SK-N-SH (cell line): ENCODE measurements at regions not wholly inside any gene's neighbourhood (a gene's known extent, or its start where the extent isn't known, plus 50 kb on each side); places are given as distances from the start of the nearest gene placed in this dataset.

ENCODE experiments used
- CTCF ChIA-PET: fragments of 300-600, 350-600 bp; formaldehyde crosslinking; extraction: SDS; loops from one replicate; lab custom pipeline; 2021; lab: Yijun Ruan, JAX
- POLR2A ChIA-PET: fragments of 350-600 bp; sonication (Branson Sonifier 250); formaldehyde crosslinking; extraction: SDS; loops from one replicate; lab custom pipeline; 2020; ENCODE audit warnings: antibody characterized with exemption, inconsistent platforms; lab: Yijun Ruan, JAX
- DNase-seq: peaks from one replicate; pipeline ENCODE4 v3.0.0; 2012
- H2AFZ ChIP-seq: fragments of 200-600 bp; sonication (generic); 2 replicates; pipeline ENCODE4 v1.8.1; 2016; ENCODE audit warnings: antibody characterized with exemption, mild to moderate bottlenecking, low read depth
- H3F3A ChIP-seq: fragments of 200-600 bp; sonication (generic); replicated peaks from 2 replicates; pipeline ENCODE3; 2016; ENCODE audit warnings: antibody characterized with exemption, mild to moderate bottlenecking; ENCODE audit not compliant: insufficient read depth
- H3K27ac ChIP-seq, 2 experiments: fragments of 200-500 bp in 1 of 2; fragments of 200-600 bp in 1 of 2; sonication (Bioruptor generic) in 1 of 2; sonication (generic), shearing (Covaris generic) in 1 of 2; 2 replicates each; pipeline versions ENCODE4 v1.5.1 to v1.6.1; 2014 to 2016; ENCODE audit warnings: low read depth in 2 of 2, inconsistent platforms in 1 of 2, low read length in 1 of 2, mild to moderate bottlenecking in 1 of 2, mixed read lengths in 1 of 2
- H3K27me3 ChIP-seq: fragments of 200-600 bp; sonication (generic), shearing (Covaris generic); 2 replicates; pipeline ENCODE4 v1.6.1; 2016; ENCODE audit warnings: mixed run types; ENCODE audit not compliant: insufficient read depth
- H3K36me3 ChIP-seq, 2 experiments: fragments of 200-500 bp in 1 of 2; fragments of 200-600 bp in 1 of 2; sonication (Bioruptor generic) in 1 of 2; sonication (generic) in 1 of 2; replicated peaks in 1 of 2; 2 replicates each; pipeline versions ENCODE3 to v1.5.1; 2014 to 2016; ENCODE audit warnings: low read length in 1 of 2, mild to moderate bottlenecking in 1 of 2; ENCODE audit not compliant: insufficient read depth in 2 of 2, control insufficient read depth in 1 of 2
- H3K4me1 ChIP-seq, 2 experiments: fragments of 200-500 bp in 1 of 2; fragments of 200-600 bp in 1 of 2; sonication (Bioruptor generic) in 1 of 2; sonication (generic), shearing (Covaris generic) in 1 of 2; 2 replicates each; pipeline versions ENCODE4 v1.5.1 to v1.6.1; 2014 to 2016; ENCODE audit warnings: low read depth in 1 of 2, low read length in 1 of 2, mixed run types in 1 of 2; ENCODE audit not compliant: insufficient read depth in 2 of 2, control insufficient read depth in 1 of 2
- H3K4me2 ChIP-seq: fragments of 200-600 bp; sonication (generic), shearing (Covaris generic); 2 replicates; pipeline ENCODE4 v1.6.1; 2017; ENCODE audit warnings: mixed run types
- H3K4me3 ChIP-seq, 2 experiments: fragments of 200-500 bp in 1 of 2; fragments of 200-600 bp in 1 of 2; sonication (Bioruptor generic) in 1 of 2; sonication (generic), shearing (Covaris generic) in 1 of 2; 2 replicates each; pipeline versions ENCODE4 v1.5.1 to v1.8.1; 2014 to 2016; ENCODE audit warnings: low read depth in 2 of 2, inconsistent platforms in 1 of 2, low read length in 1 of 2, mild to moderate bottlenecking in 1 of 2, mixed read lengths in 1 of 2, moderate library complexity in 1 of 2
- H3K79me2 ChIP-seq: fragments of 200-600 bp; sonication (generic); 2 replicates; pipeline ENCODE4 v1.8.1; 2017; ENCODE audit warnings: mild to moderate bottlenecking; ENCODE audit not compliant: insufficient read depth
- H3K9ac ChIP-seq: fragments of 200-600 bp; sonication (generic); 2 replicates; pipeline ENCODE4 v1.6.1; 2017; ENCODE audit warnings: mixed run types
- H3K9me2 ChIP-seq: fragments of 200-600 bp; sonication (generic); 2 replicates; pipeline ENCODE4 v1.6.1; 2017; ENCODE audit warnings: mixed run types
- H3K9me3 ChIP-seq: fragments of 200-600 bp; sonication (generic); 2 replicates; pipeline ENCODE4 v1.6.1; 2017; ENCODE audit warnings: mixed run types, mild to moderate bottlenecking, moderate library complexity
- H4K20me1 ChIP-seq: fragments of 200-600 bp; sonication (generic); 2 replicates; pipeline ENCODE4 v1.6.1; 2017; ENCODE audit warnings: mild to moderate bottlenecking, mixed run types; ENCODE audit not compliant: insufficient read depth
- EZH2phosphoT487 ChIP-seq: fragments of 200-600 bp; sonication (generic); IDR thresholded peaks from 2 replicates; pipeline ENCODE4 v1.6.1; 2017; ENCODE audit warnings: low read depth, mixed run types, mild to moderate bottlenecking, antibody characterized with exemption, moderate library complexity, borderline replicate concordance
- FOXJ3 ChIP-seq: sonication (generic); formaldehyde crosslinking; IDR thresholded peaks from 2 replicates; pipeline ENCODE4 v1.5.1; 2020; ENCODE audit warnings: mild to moderate bottlenecking, missing genetic modification reagents
- JUND ChIP-seq: IDR thresholded peaks from 2 replicates; pipeline ENCODE4 v1.4.0; 2012
- MXI1 ChIP-seq: IDR thresholded peaks from 2 replicates; pipeline ENCODE4 v1.6.1; 2012; ENCODE audit warnings: mild to moderate bottlenecking, low read depth, low read length, improper control_type of control experiment
- NFIC ChIP-seq: IDR thresholded peaks from 2 replicates; pipeline ENCODE4 v1.4.0; 2012; ENCODE audit warnings: borderline replicate concordance
- NRF1 ChIP-seq: IDR thresholded peaks from 2 replicates; pipeline ENCODE4 v1.6.1; 2012; ENCODE audit warnings: low read depth, mild to moderate bottlenecking, low read length
- RAD21 ChIP-seq: IDR thresholded peaks from 2 replicates; pipeline ENCODE4 v1.6.1; 2012; ENCODE audit warnings: mild to moderate bottlenecking, low read length
- RFX5 ChIP-seq: IDR thresholded peaks from 2 replicates; pipeline ENCODE4 v1.6.1; 2012; ENCODE audit warnings: mild to moderate bottlenecking, improper control_type of control experiment, low read length
- RXRA ChIP-seq: IDR thresholded peaks from 2 replicates; pipeline ENCODE4 v1.4.0; 2012; ENCODE audit warnings: low read depth, mild to moderate bottlenecking, borderline replicate concordance
- SMC3 ChIP-seq: IDR thresholded peaks from 2 replicates; pipeline ENCODE4 v1.6.1; 2012; ENCODE audit warnings: low read depth, low read length, improper control_type of control experiment
- TCF12 ChIP-seq: IDR thresholded peaks from 2 replicates; pipeline ENCODE4 v1.4.0; 2012
- TEAD4 ChIP-seq: IDR thresholded peaks from 2 replicates; pipeline ENCODE4 v1.4.0; 2012; ENCODE audit warnings: mild to moderate bottlenecking, borderline replicate concordance; ENCODE audit not compliant: insufficient read depth
- YY1 ChIP-seq: IDR thresholded peaks from 2 replicates; pipeline ENCODE4 v1.4.0; 2012; ENCODE audit warnings: low read depth, mild to moderate bottlenecking
- WGBS: methylation state at CpG from one replicate; pipeline ENCODE4 v1.1.6; 2017; ENCODE audit warnings: low lambda C conversion rate; 5-methylcytosine and 5-hydroxymethylcytosine counted together
- TF ChIP-seq, protein P1 (sequence below): IDR thresholded peaks from 2 replicates; pipeline ENCODE4 v1.6.1; 2012; ENCODE audit warnings: mild to moderate bottlenecking, low read depth, low read length, moderate library complexity
- TF ChIP-seq, protein P2 (sequence below): IDR thresholded peaks from 2 replicates; pipeline ENCODE4; 2012
- TF ChIP-seq, protein P3 (sequence below): fragments of 150-350 bp; IDR thresholded peaks from 2 replicates; pipeline ENCODE4 v1.6.1; 2017; ENCODE audit warnings: antibody characterized with exemption, low read length, low read depth, borderline replicate concordance
- TF ChIP-seq, protein P4 (sequence below): fragments of 200-600 bp; sonication (generic); IDR thresholded peaks from 2 replicates; pipeline ENCODE4 v1.6.1; 2017; ENCODE audit warnings: antibody characterized with exemption, mild to moderate bottlenecking, moderate library complexity
- TF ChIP-seq, protein P5 (sequence below): IDR thresholded peaks from 2 replicates; pipeline ENCODE4 v1.4.0; 2012; ENCODE audit warnings: low read depth, borderline replicate concordance
- TF ChIP-seq, protein P6 (sequence below): fragments of 150-350 bp; IDR thresholded peaks from 2 replicates; pipeline ENCODE4 v1.6.1; 2016; ENCODE audit warnings: mild to moderate bottlenecking, low read depth, low read length

DNA sequence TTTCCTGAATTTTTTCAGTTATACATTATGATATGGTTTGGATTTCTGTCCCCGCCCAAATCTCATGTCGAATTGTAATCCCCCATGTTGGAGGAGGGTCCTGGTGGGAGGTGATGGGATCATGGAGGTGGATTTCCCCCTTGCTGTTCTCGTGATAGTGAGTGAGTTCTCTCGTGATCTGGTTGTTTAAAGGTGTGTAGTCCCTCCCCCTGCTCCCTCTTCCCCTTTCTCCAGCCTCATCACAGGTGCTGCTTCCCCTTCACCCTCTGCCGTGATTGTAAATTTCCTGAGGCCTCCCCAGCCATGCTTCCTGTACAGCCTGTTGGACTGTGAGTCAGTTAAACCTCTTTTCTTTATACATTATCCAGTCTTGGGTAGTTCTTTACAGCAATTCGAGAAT is 93.2 kb upstream of the HNRNPU start:
- POLR2A ChIA-PET = no interaction called here
- Histone ChIP-seq H3K9me2 (no peaks in the 10 kb centered on the region), H3K4me3 (no peak overlapping the region), H3K36me3 (no peaks in the 10 kb centered on the region), H3K79me2 (no peaks in the 10 kb centered on the region), H3K4me2 (no peak overlapping the region), H3K27me3 (no peaks in the 10 kb centered on the region), H3K9me3 (no peaks in the 10 kb centered on the region), H2AFZ (no peak overlapping the region), H3K27ac (no peak overlapping the region), H3F3A (no peaks in the 10 kb centered on the region), H4K20me1 (no peaks in the 10 kb centered on the region), H3K4me1 (no peaks in the 10 kb centered on the region; a peak in 1 of 4 replicates), H3K9ac (no peak overlapping the region)
- DNase-seq = no peak
- CTCF ChIA-PET = no interaction called here
- no peak for TF ChIP-seq JUND
- TF ChIP-seq NFIC = no peak
- no peak for TF ChIP-seq TEAD4
- TF ChIP-seq FOXJ3 (CRISPR knock-in tag) = no peak
- TF ChIP-seq RFX5 = no peak
- TF ChIP-seq MXI1 = no peak
- TF ChIP-seq SMC3 = no peak
- TF ChIP-seq, protein P1, sequence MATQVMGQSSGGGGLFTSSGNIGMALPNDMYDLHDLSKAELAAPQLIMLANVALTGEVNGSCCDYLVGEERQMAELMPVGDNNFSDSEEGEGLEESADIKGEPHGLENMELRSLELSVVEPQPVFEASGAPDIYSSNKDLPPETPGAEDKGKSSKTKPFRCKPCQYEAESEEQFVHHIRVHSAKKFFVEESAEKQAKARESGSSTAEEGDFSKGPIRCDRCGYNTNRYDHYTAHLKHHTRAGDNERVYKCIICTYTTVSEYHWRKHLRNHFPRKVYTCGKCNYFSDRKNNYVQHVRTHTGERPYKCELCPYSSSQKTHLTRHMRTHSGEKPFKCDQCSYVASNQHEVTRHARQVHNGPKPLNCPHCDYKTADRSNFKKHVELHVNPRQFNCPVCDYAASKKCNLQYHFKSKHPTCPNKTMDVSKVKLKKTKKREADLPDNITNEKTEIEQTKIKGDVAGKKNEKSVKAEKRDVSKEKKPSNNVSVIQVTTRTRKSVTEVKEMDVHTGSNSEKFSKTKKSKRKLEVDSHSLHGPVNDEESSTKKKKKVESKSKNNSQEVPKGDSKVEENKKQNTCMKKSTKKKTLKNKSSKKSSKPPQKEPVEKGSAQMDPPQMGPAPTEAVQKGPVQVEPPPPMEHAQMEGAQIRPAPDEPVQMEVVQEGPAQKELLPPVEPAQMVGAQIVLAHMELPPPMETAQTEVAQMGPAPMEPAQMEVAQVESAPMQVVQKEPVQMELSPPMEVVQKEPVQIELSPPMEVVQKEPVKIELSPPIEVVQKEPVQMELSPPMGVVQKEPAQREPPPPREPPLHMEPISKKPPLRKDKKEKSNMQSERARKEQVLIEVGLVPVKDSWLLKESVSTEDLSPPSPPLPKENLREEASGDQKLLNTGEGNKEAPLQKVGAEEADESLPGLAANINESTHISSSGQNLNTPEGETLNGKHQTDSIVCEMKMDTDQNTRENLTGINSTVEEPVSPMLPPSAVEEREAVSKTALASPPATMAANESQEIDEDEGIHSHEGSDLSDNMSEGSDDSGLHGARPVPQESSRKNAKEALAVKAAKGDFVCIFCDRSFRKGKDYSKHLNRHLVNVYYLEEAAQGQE = no peak
- TF ChIP-seq, protein P2, sequence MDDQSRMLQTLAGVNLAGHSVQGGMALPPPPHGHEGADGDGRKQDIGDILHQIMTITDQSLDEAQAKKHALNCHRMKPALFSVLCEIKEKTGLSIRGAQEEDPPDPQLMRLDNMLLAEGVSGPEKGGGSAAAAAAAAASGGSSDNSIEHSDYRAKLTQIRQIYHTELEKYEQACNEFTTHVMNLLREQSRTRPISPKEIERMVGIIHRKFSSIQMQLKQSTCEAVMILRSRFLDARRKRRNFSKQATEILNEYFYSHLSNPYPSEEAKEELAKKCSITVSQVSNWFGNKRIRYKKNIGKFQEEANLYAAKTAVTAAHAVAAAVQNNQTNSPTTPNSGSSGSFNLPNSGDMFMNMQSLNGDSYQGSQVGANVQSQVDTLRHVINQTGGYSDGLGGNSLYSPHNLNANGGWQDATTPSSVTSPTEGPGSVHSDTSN = no peak
- TF ChIP-seq, protein P3, sequence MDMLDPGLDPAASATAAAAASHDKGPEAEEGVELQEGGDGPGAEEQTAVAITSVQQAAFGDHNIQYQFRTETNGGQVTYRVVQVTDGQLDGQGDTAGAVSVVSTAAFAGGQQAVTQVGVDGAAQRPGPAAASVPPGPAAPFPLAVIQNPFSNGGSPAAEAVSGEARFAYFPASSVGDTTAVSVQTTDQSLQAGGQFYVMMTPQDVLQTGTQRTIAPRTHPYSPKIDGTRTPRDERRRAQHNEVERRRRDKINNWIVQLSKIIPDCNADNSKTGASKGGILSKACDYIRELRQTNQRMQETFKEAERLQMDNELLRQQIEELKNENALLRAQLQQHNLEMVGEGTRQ = no peak
- no peak for TF ChIP-seq RAD21
- TF ChIP-seq NRF1 = no peak
- no peak for TF ChIP-seq RXRA
- TF ChIP-seq TCF12 = no peak
- TF ChIP-seq, protein P4, sequence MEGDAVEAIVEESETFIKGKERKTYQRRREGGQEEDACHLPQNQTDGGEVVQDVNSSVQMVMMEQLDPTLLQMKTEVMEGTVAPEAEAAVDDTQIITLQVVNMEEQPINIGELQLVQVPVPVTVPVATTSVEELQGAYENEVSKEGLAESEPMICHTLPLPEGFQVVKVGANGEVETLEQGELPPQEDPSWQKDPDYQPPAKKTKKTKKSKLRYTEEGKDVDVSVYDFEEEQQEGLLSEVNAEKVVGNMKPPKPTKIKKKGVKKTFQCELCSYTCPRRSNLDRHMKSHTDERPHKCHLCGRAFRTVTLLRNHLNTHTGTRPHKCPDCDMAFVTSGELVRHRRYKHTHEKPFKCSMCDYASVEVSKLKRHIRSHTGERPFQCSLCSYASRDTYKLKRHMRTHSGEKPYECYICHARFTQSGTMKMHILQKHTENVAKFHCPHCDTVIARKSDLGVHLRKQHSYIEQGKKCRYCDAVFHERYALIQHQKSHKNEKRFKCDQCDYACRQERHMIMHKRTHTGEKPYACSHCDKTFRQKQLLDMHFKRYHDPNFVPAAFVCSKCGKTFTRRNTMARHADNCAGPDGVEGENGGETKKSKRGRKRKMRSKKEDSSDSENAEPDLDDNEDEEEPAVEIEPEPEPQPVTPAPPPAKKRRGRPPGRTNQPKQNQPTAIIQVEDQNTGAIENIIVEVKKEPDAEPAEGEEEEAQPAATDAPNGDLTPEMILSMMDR = no peak
- TF ChIP-seq YY1 = no peak
- TF ChIP-seq, protein P5, sequence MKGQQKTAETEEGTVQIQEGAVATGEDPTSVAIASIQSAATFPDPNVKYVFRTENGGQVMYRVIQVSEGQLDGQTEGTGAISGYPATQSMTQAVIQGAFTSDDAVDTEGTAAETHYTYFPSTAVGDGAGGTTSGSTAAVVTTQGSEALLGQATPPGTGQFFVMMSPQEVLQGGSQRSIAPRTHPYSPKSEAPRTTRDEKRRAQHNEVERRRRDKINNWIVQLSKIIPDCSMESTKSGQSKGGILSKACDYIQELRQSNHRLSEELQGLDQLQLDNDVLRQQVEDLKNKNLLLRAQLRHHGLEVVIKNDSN = no peak
- TF ChIP-seq, protein P6, sequence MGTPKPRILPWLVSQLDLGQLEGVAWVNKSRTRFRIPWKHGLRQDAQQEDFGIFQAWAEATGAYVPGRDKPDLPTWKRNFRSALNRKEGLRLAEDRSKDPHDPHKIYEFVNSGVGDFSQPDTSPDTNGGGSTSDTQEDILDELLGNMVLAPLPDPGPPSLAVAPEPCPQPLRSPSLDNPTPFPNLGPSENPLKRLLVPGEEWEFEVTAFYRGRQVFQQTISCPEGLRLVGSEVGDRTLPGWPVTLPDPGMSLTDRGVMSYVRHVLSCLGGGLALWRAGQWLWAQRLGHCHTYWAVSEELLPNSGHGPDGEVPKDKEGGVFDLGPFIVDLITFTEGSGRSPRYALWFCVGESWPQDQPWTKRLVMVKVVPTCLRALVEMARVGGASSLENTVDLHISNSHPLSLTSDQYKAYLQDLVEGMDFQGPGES = no peak
- no peak for TF ChIP-seq EZH2phosphoT487
- 80% methylated on average over 6 of the region's 6 CpGs for WGBS
